Immature natural killer cell (primary cell): ENCODE measurements at regions not wholly inside any gene's neighbourhood (a gene's known extent, or its start where the extent isn't known, plus 50 kb on each side); places are given as distances from the start of the nearest gene placed in this dataset.

Source experiments
- DNase-seq, 3 donors: peaks; one replicate each; pipeline ENCODE4 v3.0.0; 2022; ENCODE audit warnings: mixed read lengths in 1 of 3
- H3K27ac Mint-ChIP-seq, 6 donors: one replicate each; pipeline ENCODE4 v1.8.0; 2020; ENCODE audit warnings: mixed read lengths in 6 of 6, mild to moderate bottlenecking in 5 of 6, inconsistent platforms in 4 of 6, moderate library complexity in 3 of 6
- H3K27me3 Mint-ChIP-seq, 3 donors: one replicate each; pipeline ENCODE4 v1.8.0; 2020 to 2021; ENCODE audit warnings: low read depth in 3 of 3, mild to moderate bottlenecking in 3 of 3, mixed read lengths in 3 of 3, moderate library complexity in 3 of 3, inconsistent platforms in 1 of 3
- H3K36me3 Mint-ChIP-seq, 3 donors: one replicate each; pipeline ENCODE4 v1.8.0; 2020; ENCODE audit warnings: mixed read lengths in 3 of 3, inconsistent platforms in 2 of 3, mild to moderate bottlenecking in 2 of 3
- H3K4me1 Mint-ChIP-seq, 2 donors: one replicate each; pipeline ENCODE4 v1.8.0; 2020; ENCODE audit warnings: inconsistent platforms in 2 of 2, mild to moderate bottlenecking in 2 of 2, mixed read lengths in 2 of 2, moderate library complexity in 1 of 2
- H3K4me3 Mint-ChIP-seq, 5 donors: one replicate each; pipeline ENCODE4 v1.8.0; 2020; ENCODE audit warnings: mild to moderate bottlenecking in 5 of 5, mixed read lengths in 5 of 5, inconsistent platforms in 3 of 5, moderate library complexity in 3 of 5
- H3K9me3 Mint-ChIP-seq, 6 donors: one replicate each; pipeline ENCODE4 v1.8.0; 2020; ENCODE audit warnings: mild to moderate bottlenecking in 6 of 6, mixed read lengths in 6 of 6, inconsistent platforms in 4 of 6, moderate library complexity in 3 of 6

DNA sequence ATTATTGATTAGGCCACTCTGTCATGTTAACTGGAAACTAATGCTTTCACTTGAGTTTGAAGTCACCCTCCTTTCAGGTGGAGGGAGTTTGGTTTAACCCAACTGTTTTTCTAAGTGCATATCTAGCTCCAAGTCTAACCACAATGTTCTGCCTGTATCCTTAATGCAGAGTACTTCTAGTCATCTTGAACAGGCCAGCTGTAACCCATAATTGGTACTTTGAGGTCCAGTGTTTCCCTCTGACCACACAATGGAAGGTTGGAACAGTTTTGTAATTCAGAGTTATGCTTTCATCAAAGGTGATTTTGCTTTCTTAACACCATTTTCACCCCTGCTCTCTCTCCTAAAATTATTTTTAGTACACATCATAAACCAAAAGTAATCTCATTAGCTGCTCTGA, 237.2 kb upstream of the DCN start:
- Mint-ChIP-seq H3K36me3 (no peaks in the 10 kb centered on the region), H3K4me3 (no peak overlapping the region), H3K27me3 (peaks cover under 1 to 17% (median 2%) of the 10 kb centered on the region in 3 donors), H3K9me3 (no peaks in the 10 kb centered on the region), H3K27ac (no peak overlapping the region), H3K4me1 (no peaks in the 10 kb centered on the region)
- no peak for DNase-seq

- peaks cover 2 to 17% (median 2%) of the 10 kb centered on the region in 3 donors for H3K27me3 Mint-ChIP-seq
- no peaks in the 10 kb centered on the region for H3K36me3 Mint-ChIP-seq
- H3K27ac Mint-ChIP-seq, result no peak overlapping the region
- no peaks in the 10 kb centered on the region for H3K9me3 Mint-ChIP-seq
- H3K4me1 Mint-ChIP-seq, result no peaks in the 10 kb centered on the region
- H3K4me3 Mint-ChIP-seq, result no peak overlapping the region
- no peak for DNase-seq
Measured at GRCh38 chr12:91418221-91419090, 235.8 kb upstream of the DCN start.

DNA sequence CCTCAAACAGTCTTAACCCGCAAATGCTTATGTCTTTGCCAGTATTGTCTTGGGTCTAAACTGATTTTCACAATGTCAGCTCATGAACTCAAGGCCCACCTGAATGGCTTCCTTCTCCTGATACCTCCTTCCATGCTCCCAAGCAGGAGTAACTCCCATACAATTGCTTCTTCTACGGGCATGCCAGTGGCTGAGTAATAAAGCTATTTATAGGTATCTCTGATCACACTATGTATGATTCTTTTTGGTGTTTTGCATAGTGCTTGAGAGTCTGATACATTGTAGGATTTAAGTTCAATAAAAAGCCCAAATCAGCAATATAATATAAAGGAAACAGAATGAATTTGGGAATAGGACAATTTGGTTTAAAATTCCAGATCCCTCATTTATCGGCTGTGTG, 235.0 kb upstream of the DCN start:
- Mint-ChIP-seq H3K36me3 (no peaks in the 10 kb centered on the region), H3K9me3 (no peaks in the 10 kb centered on the region), H3K27me3 (peaks cover 2 to 14% (median 2%) of the 10 kb centered on the region in 3 donors), H3K4me3 (no peak overlapping the region), H3K4me1 (no peaks in the 10 kb centered on the region), H3K27ac (no peak overlapping the region)
- no peak for DNase-seq

DNA sequence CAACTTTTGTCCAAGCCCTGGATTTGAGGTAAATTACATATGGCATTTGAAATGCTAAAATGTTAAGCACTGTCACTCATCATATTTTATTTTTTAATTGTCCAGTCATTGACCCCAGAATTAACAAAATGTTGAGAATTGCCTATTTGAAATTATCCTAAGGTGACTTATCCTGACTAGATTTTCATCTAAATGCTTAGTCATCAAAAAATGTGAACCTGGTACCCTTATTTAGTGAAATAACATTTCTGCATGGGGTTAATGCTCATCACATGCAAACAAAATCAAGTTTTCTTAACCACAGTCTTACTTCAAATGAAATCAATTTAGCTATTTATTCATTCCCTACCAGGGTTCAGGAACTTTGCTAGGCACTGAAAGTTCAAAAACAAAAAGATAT, 232.0 kb upstream of the DCN start:
- H3K27me3 Mint-ChIP-seq, result peaks cover 2 to 9% (median 5%) of the 10 kb centered on the region in 3 donors
- no peak for DNase-seq
- H3K4me3 Mint-ChIP-seq, result no peak overlapping the region
- no peak overlapping the region for H3K27ac Mint-ChIP-seq
- no peaks in the 10 kb centered on the region for H3K9me3 Mint-ChIP-seq
- no peaks in the 10 kb centered on the region for H3K36me3 Mint-ChIP-seq
- H3K4me1 Mint-ChIP-seq, result no peaks in the 10 kb centered on the region

DNA sequence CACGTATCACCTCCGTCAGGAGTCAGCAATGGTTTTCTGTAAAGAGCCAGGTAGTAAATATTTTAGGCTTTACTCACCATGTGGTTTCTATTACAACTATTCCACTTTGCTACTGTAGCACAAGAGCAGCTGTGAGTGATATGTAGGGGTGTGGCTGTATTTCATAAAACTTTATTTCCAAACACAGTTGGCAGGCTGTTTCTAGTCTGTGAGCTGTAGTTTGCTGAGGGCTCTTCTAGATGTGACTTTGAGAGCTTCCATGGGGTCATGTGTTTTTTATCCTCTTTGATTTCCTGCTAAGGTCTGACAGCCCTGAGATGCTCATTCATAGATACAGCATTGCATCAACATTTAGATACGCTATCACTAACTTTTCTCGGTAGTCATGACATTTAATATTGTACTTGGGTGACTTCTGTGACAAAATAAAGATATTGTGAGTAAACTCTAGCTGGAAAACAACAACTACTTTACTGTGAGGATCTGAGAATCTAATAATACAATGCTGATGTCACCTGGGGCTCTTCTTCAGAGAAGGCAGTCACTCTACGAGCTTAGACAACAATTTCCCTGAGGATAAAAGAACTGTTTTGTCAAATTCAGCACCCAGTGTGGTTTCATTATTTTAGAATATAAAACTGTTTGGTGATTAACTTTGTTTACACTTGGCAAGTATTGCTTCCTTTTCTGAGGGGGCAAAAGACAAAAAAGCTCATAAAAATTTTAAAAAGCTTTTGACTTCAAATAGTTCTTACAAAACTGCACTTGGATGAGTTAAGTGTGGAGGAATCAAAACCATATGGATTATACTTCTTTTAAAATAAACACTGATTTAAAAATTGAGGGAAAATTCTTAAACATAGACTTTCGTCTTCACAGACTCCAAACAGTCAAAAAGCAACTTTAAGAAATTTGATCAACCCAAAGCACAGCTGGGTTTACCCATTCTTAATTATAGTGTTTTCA, 231.2 kb upstream of the DCN start:
- Mint-ChIP-seq H3K36me3 (no peaks in the 10 kb centered on the region), H3K4me3 (no peak overlapping the region), H3K27me3 (peaks cover 3 to 9% (median 5%) of the 10 kb centered on the region in 3 donors), H3K4me1 (no peaks in the 10 kb centered on the region), H3K9me3 (no peaks in the 10 kb centered on the region), H3K27ac (no peak overlapping the region)
- no peak for DNase-seq

DNA sequence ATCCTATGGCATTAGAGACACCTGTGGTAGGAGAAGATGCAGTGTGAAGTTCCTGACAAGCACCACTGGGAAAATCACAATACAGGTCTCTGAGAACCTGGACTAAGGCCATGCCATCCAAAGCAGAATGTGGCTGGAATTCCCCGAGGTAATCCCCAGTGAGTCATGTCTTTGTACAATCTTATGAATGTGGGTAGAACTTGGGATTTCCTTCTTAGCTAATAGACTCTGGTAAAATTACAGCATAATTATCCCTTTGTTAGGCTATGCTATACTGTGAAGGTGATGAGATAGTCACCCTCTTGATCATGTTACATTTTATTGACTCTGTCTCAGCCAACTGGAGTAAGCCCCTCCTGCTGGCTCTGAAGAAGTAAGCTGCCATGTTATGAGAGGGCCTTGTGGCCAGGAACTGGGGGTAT, 224.3 kb upstream of the DCN start:
- Mint-ChIP-seq H3K4me1 (no peaks in the 10 kb centered on the region), H3K4me3 (no peak overlapping the region), H3K36me3 (no peaks in the 10 kb centered on the region), H3K27ac (no peak overlapping the region), H3K9me3 (no peaks in the 10 kb centered on the region), H3K27me3 (peaks cover 0 to 5% (median 2%) of the 10 kb centered on the region in 3 donors)
- DNase-seq, result no peak

GRCh38 chr12:91404441-91404840, 221.8 kb upstream of the DCN start:
- Mint-ChIP-seq H3K4me3 (no peak overlapping the region), H3K9me3 (no peaks in the 10 kb centered on the region), H3K36me3 (no peaks in the 10 kb centered on the region), H3K27ac (no peak overlapping the region), H3K4me1 (no peaks in the 10 kb centered on the region), H3K27me3 (peaks cover 0 to 2% (median 2%) of the 10 kb centered on the region in 3 donors)
- no peak for DNase-seq

- no peak overlapping the region for H3K4me3 Mint-ChIP-seq
- no peaks in the 10 kb centered on the region for H3K9me3 Mint-ChIP-seq
- peaks cover 0 to 2% (median 0%) of the 10 kb centered on the region in 3 donors for H3K27me3 Mint-ChIP-seq
- H3K36me3 Mint-ChIP-seq, result no peaks in the 10 kb centered on the region
- no peaks in the 10 kb centered on the region for H3K4me1 Mint-ChIP-seq
- no peak overlapping the region for H3K27ac Mint-ChIP-seq
- DNase-seq, result no peak
Measured at GRCh38 chr12:91401190-91401589, 218.6 kb upstream of the DCN start.

- Mint-ChIP-seq H3K27me3 (peaks cover 0 to 4% (median 2%) of the 10 kb centered on the region in 3 donors), H3K36me3 (peaks cover 0 to 4% (median 0%) of the 10 kb centered on the region in 3 donors), H3K27ac (no peak overlapping the region), H3K9me3 (no peaks in the 10 kb centered on the region), H3K4me1 (no peaks in the 10 kb centered on the region), H3K4me3 (no peak overlapping the region)
- DNase-seq, result no peak
Measured at GRCh38 chr12:91400271-91400670, 217.7 kb upstream of the DCN start.

- no peaks in the 10 kb centered on the region for H3K4me1 Mint-ChIP-seq
- H3K9me3 Mint-ChIP-seq, result no peaks in the 10 kb centered on the region
- no peak overlapping the region for H3K27ac Mint-ChIP-seq
- H3K4me3 Mint-ChIP-seq, result no peak overlapping the region
- DNase-seq, result no peak
- peaks cover 1 to 7% (median 2%) of the 10 kb centered on the region in 3 donors for H3K27me3 Mint-ChIP-seq
- peaks cover 0 to 4% (median 0%) of the 10 kb centered on the region in 3 donors for H3K36me3 Mint-ChIP-seq
Measured at GRCh38 chr12:91397866-91398532, 215.4 kb upstream of the DCN start.

DNA sequence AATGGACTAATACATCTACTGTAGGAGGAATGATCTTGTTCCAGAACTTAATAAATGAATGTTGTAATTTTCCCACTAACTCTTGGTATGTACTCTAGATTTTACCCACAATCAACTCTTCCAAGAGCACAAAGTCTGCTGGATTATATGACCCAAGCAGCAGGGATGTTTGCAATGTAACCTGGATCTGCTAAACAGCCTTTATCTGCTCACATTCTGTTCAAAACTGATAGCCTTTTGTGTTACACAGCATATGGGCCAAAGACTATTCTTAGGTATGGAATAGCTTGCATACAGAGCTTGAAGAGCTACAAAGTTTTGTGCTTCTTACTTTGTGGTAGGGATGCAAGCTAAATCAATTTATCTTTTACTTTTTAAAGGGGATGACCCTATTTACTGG, 213.7 kb upstream of the DCN start:
- Mint-ChIP-seq H3K27ac (no peak overlapping the region), H3K4me1 (no peaks in the 10 kb centered on the region), H3K27me3 (peaks cover 1 to 7% (median 6%) of the 10 kb centered on the region in 3 donors), H3K9me3 (peaks cover 0 to 2% (median 0%) of the 10 kb centered on the region in 6 donors), H3K4me3 (no peak overlapping the region), H3K36me3 (peaks cover 0 to 4% (median 0%) of the 10 kb centered on the region in 3 donors)
- no peak for DNase-seq

- peaks cover 0 to 4% (median 0%) of the 10 kb centered on the region in 3 donors for H3K36me3 Mint-ChIP-seq
- H3K4me3 Mint-ChIP-seq, result no peak overlapping the region
- DNase-seq, result no peak
- peaks cover 0 to 2% (median 0%) of the 10 kb centered on the region in 6 donors for H3K9me3 Mint-ChIP-seq
- H3K27ac Mint-ChIP-seq, result no peak overlapping the region
- H3K4me1 Mint-ChIP-seq, result no peaks in the 10 kb centered on the region
- H3K27me3 Mint-ChIP-seq, result peaks cover 1 to 7% (median 6%) of the 10 kb centered on the region in 3 donors
Measured at GRCh38 chr12:91395628-91396135, 213.1 kb upstream of the DCN start.

GRCh38 chr12:91394903-91395302, 212.3 kb upstream of the DCN start:
- H3K9me3 Mint-ChIP-seq, result peaks cover 0 to 2% (median 0%) of the 10 kb centered on the region in 6 donors
- H3K4me3 Mint-ChIP-seq, result no peak overlapping the region
- H3K36me3 Mint-ChIP-seq, result peaks cover 0 to 4% (median 0%) of the 10 kb centered on the region in 3 donors
- H3K27me3 Mint-ChIP-seq, result peaks cover 1 to 6% (median 6%) of the 10 kb centered on the region in 3 donors
- DNase-seq, result no peak
- H3K4me1 Mint-ChIP-seq, result no peaks in the 10 kb centered on the region
- no peak overlapping the region for H3K27ac Mint-ChIP-seq
